Endothelial cell of umbilical vein (primary cell): ENCODE measurements at regions not wholly inside any gene's neighbourhood (a gene's known extent, or its start where the extent isn't known, plus 50 kb on each side); places are given as distances from the start of the nearest gene placed in this dataset.

ENCODE experiments used
- CTCF ChIP-seq, 2 donors: IDR thresholded peaks; 1 replicate in 1 of 2; 2 replicates in 1 of 2; pipeline ENCODE4 v1.5.1; 2011; ENCODE audit warnings: low read length in 2 of 2, mild to moderate bottlenecking in 2 of 2, moderate library complexity in 2 of 2, control low read depth in 1 of 2, inconsistent platforms in 1 of 2, low read depth in 1 of 2; ENCODE audit not compliant: insufficient read depth in 1 of 2; ENCODE audit errors: extremely low read depth in 1 of 2
- EZH2 ChIP-seq: IDR thresholded peaks from 2 replicates; pipeline ENCODE4 v1.6.1; 2012; ENCODE audit warnings: borderline replicate concordance, low read depth, mild to moderate bottlenecking, moderate library complexity, low read length, inconsistent platforms; ENCODE audit not compliant: severe bottlenecking
- FOS ChIP-seq: IDR thresholded peaks from 2 replicates; pipeline ENCODE4 v1.6.1; 2011; ENCODE audit warnings: mild to moderate bottlenecking, low read length, moderate library complexity, borderline replicate concordance; ENCODE audit not compliant: insufficient read depth
- JUN ChIP-seq: IDR thresholded peaks from 2 replicates; pipeline ENCODE4 v1.6.1; 2011; ENCODE audit warnings: borderline replicate concordance, low read depth; ENCODE audit not compliant: insufficient read length, insufficient read depth
- MYC ChIP-seq: IDR thresholded peaks from one replicate; pipeline ENCODE4 v1.6.1; 2011; ENCODE audit warnings: mild to moderate bottlenecking, low read depth, low read length
- POLR2A ChIP-seq: IDR thresholded peaks from 2 replicates; pipeline ENCODE4 v1.6.1; 2012; ENCODE audit warnings: low read depth, mild to moderate bottlenecking, control low read depth, low read length
- POLR2AphosphoS5 ChIP-seq: IDR thresholded peaks from 2 replicates; pipeline ENCODE4 v1.6.1; 2012; ENCODE audit warnings: low read depth, mild to moderate bottlenecking, control low read depth, low read length, moderate library complexity; ENCODE audit not compliant: insufficient read depth

GRCh38 chr2:240347949-240348500 lies 87.4 kb upstream of the GPC1 start:
- TF ChIP-seq POLR2AphosphoS5 (no peak), CTCF (IDR thresholded peaks at IDR 0.05; ENCODE audit: extremely low read depth in 1 of 2, insufficient read depth in 1 of 2, low read depth in 1 of 2, low read length in 2 of 2) (no peak), POLR2A (no peak), EZH2 (no peak), FOS (no peak), JUN (no peak), MYC (no peak)
